Activated CD8-positive, alpha-beta T cell treated with anti-CD3 and anti-CD28 coated beads for 36 hours (primary cell): ENCODE measurements at regions not wholly inside any gene's neighbourhood (a gene's known extent, or its start where the extent isn't known, plus 50 kb on each side); places are given as distances from the start of the nearest gene placed in this dataset.

Source experiments
- ATAC-seq: fragments of 200-7000 bp; cut with Tn5 transposase; one replicate; pipeline ENCODE4 v1.10.0; 2021; ENCODE audit warnings: mild to moderate bottlenecking, moderate library complexity
- CTCF ChIA-PET: fragments of 350-600 bp; sonication (Branson Sonifier 250); formaldehyde crosslinking; loops from one replicate; lab custom pipeline; 2021; ENCODE audit warnings: antibody characterized with exemption; lab: Charles Lee
- POLR2A ChIA-PET: fragments of 350-600 bp; sonication (Branson Sonifier 250); formaldehyde crosslinking; loops from one replicate; lab custom pipeline; 2021; ENCODE audit warnings: antibody characterized with exemption; lab: Charles Lee
- DNase-seq: peaks from one replicate; pipeline ENCODE4 v3.0.0-alpha.2; 2020
- H3K27ac Mint-ChIP-seq: one replicate; pipeline ENCODE4 v1.8.0; 2021; ENCODE audit warnings: mild to moderate bottlenecking, mixed read lengths
- H3K27me3 Mint-ChIP-seq: one replicate; pipeline ENCODE4 v1.8.0; 2021; ENCODE audit warnings: mixed read lengths
- H3K36me3 Mint-ChIP-seq: one replicate; pipeline ENCODE4 v1.8.0; 2021; ENCODE audit warnings: low read depth, mixed read lengths
- H3K4me1 Mint-ChIP-seq: one replicate; pipeline ENCODE4 v1.8.0; 2021; ENCODE audit warnings: low read depth, mixed read lengths
- H3K4me3 Mint-ChIP-seq: one replicate; pipeline ENCODE4 v1.8.0; 2021; ENCODE audit warnings: mild to moderate bottlenecking, moderate library complexity, mixed read lengths
- H3K9me3 Mint-ChIP-seq: one replicate; pipeline ENCODE4 v1.8.0; 2021; ENCODE audit warnings: mixed read lengths
- CTCF ChIP-seq: fragments of 200-600 bp; IDR thresholded peaks from one replicate; pipeline ENCODE4 v1.8.0; 2022; ENCODE audit warnings: antibody characterized with exemption, mild to moderate bottlenecking
- intact Hi-C: fragments of 100-400 bp; cut with micrococcal nuclease; formaldehyde crosslinking; loops from one replicate; pipeline ENCODE4 v1.10.0; 2022

DNA sequence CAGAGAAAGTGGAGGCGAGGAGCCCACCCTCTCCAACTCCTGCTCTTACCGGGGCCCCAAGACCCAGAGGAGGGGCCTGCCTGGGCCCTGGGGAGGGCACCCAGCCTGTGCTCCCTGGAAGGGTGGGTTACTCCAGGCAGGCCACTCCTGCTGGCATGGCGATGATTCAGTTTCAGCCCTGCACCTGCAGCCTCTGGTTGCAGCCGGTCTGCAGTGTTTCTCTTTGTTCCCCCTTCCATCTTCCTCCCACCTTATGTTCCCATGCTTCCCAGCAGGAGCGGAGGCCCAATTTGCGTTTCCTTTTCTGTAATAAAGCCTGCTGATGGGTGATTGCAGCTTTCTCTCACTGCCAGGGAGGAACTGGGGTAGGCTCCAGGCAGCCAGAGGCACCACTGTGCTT, 53.2 kb upstream of the FAM20C start:
- Mint-ChIP-seq H3K4me3 (no peak overlapping the region), H3K36me3 (no peaks in the 10 kb centered on the region), H3K27ac (no peak overlapping the region), H3K27me3 (peaks cover 2% of the 10 kb centered on the region), H3K9me3 (no peaks in the 10 kb centered on the region), H3K4me1 (peaks cover 4% of the 10 kb centered on the region)
- DNase-seq (no peak), ATAC-seq (no peak)
- intact Hi-C loops, result no loop called here
- CTCF ChIA-PET, result interaction anchor here (0.9 kb wide), 1 partner anchor 10 kb away, joined by 3 read pairs; no protein-coding TSS in a partner anchor
- TF ChIP-seq CTCF, result no peak
- POLR2A ChIA-PET, result no interaction called here

DNA sequence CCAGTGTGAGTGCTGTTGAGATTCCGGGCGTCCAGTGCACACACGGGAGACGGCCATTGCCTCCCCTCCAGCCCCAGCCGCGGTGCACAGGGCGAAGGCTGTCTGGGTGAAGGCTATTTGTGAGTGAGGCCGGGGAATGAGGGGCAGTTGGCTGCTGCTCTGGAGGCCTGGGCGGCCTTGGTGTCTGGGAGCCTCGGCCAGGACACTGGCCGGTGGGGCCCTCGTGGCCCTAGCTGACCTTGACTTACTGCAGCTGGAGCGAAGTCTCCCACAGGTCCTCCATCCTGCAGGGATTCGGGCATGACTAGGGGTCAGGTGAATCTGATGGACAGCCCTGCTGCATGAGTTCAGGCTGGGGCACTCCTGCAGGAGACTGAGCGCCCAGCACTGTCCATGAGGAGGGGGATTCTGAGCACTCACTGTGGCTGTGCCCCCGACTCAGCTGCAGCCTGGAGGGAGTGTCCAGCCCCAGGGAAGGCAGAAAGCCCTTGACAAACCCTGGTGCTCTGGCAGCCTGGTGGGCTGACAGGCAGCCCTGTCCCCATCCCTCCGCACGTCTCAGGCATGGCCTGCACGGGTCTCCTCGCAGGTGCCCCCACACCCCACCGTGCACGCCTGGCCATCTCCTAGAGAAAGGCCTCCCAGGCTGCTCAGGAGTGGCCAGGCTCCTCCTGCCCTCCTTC, 52.7 kb upstream of the FAM20C start:
- DNase-seq (no peak), ATAC-seq (no peak)
- intact Hi-C loops, result no loop called here
- peaks cover 5% of the 10 kb centered on the region for H3K4me1 Mint-ChIP-seq
- H3K27ac Mint-ChIP-seq, result no peak overlapping the region
- CTCF ChIA-PET, result no interaction called here
- H3K36me3 Mint-ChIP-seq, result no peaks in the 10 kb centered on the region
- H3K4me3 Mint-ChIP-seq, result no peak overlapping the region
- no peaks in the 10 kb centered on the region for H3K9me3 Mint-ChIP-seq
- POLR2A ChIA-PET, result no interaction called here
- peaks cover 2% of the 10 kb centered on the region for H3K27me3 Mint-ChIP-seq
- TF ChIP-seq CTCF, result no peak

DNA sequence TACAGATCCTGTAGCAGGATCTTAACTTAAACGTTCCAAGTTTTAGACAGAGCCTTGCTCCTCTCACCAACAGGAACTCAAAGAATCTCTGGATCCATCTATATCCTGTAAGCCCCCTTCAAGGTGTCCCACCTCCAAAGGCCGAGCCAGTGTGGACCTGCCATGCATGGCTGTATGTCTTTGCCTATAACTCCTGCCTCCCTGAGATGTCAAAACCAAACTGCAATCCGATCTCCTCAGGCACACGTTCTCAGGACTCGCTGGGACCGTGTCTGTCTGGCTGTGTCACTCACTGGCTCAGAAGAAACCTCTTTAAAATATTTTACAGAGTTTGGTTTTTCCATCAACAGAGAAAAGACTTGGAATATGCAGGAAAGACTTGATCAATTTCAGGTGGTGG, 51.4 kb upstream of the FAM20C start:
- no peak for ATAC-seq
- peaks cover 2% of the 10 kb centered on the region for H3K27me3 Mint-ChIP-seq
- no peak overlapping the region for H3K27ac Mint-ChIP-seq
- no peaks in the 10 kb centered on the region for H3K36me3 Mint-ChIP-seq
- intact Hi-C loops, result no loop called here
- no peak for DNase-seq
- peaks cover 5% of the 10 kb centered on the region for H3K4me1 Mint-ChIP-seq
- TF ChIP-seq CTCF, result no peak
- H3K4me3 Mint-ChIP-seq, result no peak overlapping the region
- CTCF ChIA-PET, result no interaction called here
- POLR2A ChIA-PET, result no interaction called here
- no peaks in the 10 kb centered on the region for H3K9me3 Mint-ChIP-seq

DNA sequence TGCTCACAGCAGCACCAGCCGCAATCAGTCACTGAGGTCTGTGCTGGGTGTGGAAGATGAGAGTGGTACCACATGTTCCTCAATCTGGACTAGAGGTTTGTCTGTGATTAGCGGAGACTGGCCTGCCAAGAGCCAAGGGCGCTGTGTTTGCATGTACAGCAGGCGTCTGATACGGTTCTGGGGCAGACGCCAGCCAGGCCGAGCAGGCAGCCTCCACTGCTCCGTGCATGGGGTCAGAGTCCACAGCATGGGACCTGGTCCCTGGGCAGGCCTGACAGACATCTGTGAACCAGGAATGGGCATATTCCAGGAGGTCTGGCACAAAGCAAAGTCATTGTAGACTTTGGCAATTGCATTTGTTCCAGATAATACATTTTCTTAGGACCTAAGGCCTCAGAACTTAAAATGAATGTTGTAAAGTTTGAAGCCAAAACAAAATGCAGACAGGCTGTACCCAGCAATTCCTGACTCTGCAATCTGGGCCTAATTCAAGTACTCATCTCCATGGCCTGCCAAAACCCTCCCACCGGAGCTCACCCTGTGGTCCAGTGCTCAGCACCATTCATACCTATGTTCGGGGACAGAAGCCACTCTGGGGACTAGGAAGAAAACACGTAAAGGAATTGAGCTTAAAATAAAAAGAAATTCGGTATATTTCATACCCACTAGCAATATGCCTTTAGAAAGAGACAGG, 50.0 kb upstream of the FAM20C start:
- H3K27me3 Mint-ChIP-seq, result peaks cover 2% of the 10 kb centered on the region
- intact Hi-C loops, result no loop called here
- H3K4me1 Mint-ChIP-seq, result peaks cover 5% of the 10 kb centered on the region
- no peak overlapping the region for H3K4me3 Mint-ChIP-seq
- CTCF ChIA-PET, result no interaction called here
- peaks cover 5% of the 10 kb centered on the region for H3K36me3 Mint-ChIP-seq
- TF ChIP-seq CTCF, result no peak
- DNase-seq, result no peak
- H3K27ac Mint-ChIP-seq, result no peak overlapping the region
- ATAC-seq, result no peak
- H3K9me3 Mint-ChIP-seq, result no peaks in the 10 kb centered on the region
- POLR2A ChIA-PET, result no interaction called here
